ENCODE measurements at regions not wholly inside any gene's neighbourhood (a gene's known extent, or its start where the extent isn't known, plus 50 kb on each side); places are given as distances from the start of the nearest gene placed in this dataset.

- no peaks in the 10 kb centered on the region for H3K9me3 ChIP-seq (replicated peaks in 1 of 2; ENCODE audit: control insufficient read depth in 1 of 2, insufficient read depth in 1 of 2, low read length in 2 of 2)
- H3K79me2 ChIP-seq (ENCODE audit: insufficient read depth, low read length): no peaks in the 10 kb centered on the region
- H3K27ac ChIP-seq (ENCODE audit: low read depth in 1 of 2, low read length in 2 of 2): no peak overlapping the region
- H3K9me3 Mint-ChIP-seq: peaks cover 0 to 6% (median 2%) of the 10 kb centered on the region in 7 donors
- no peaks in the 10 kb centered on the region for H3K36me3 ChIP-seq (replicated peaks in 1 of 2; ENCODE audit: control insufficient read depth in 1 of 2, insufficient read depth in 2 of 2, low read length in 2 of 2)
- H3K4me1 Mint-ChIP-seq: no peaks in the 10 kb centered on the region
- H3K4me3 Mint-ChIP-seq: no peak overlapping the region
- H3K27me3 Mint-ChIP-seq (ENCODE audit: low read depth in 3 of 3): peaks cover 0 to 8% (median 3%) of the 10 kb centered on the region in 3 donors
- TF ChIP-seq CTCF (IDR thresholded peaks at IDR 0.05): no peak
- no peak for DNase-seq
- no peaks in the 10 kb centered on the region for H3K36me3 Mint-ChIP-seq
- H4K20me1 ChIP-seq (ENCODE audit: insufficient read depth, low read length): no peaks in the 10 kb centered on the region
- H3K27ac Mint-ChIP-seq: no peak overlapping the region
- no peak overlapping the region for H3K4me2 ChIP-seq (replicated peaks; ENCODE audit: extremely low read depth, low read length, poor library complexity, severe bottlenecking)
- H2AFZ ChIP-seq (ENCODE audit: insufficient read depth, low read depth, low read length, poor library complexity, severe bottlenecking): no peak overlapping the region
- H3K4me1 ChIP-seq (ENCODE audit: control insufficient read depth in 1 of 2, insufficient read depth in 2 of 2, low read length in 2 of 2): no peaks in the 10 kb centered on the region
- H3K4me3 ChIP-seq (replicated peaks in 1 of 3; ENCODE audit: low read depth in 2 of 3, low read length in 3 of 3): no peak overlapping the region
- WGBS (ENCODE audit: insufficient coverage): no CpG with 5 or more reads among the region's 3 CpGs
- intact Hi-C loops (cut with micrococcal nuclease): no loop called here
- no peaks in the 10 kb centered on the region for H3K27me3 ChIP-seq (ENCODE audit: control insufficient read depth in 2 of 2, insufficient read depth in 2 of 2, low read length in 2 of 2)
- H3K9ac ChIP-seq (ENCODE audit: insufficient read depth, low read length, poor library complexity, severe bottlenecking): no peak overlapping the region
Measured at GRCh38 chrX:96403446-96403845, 281.2 kb upstream of the DIAPH2 start.

- Mint-ChIP-seq H3K27me3 (ENCODE audit: low read depth in 3 of 3) (peaks cover 0 to 7% (median 0%) of the 10 kb centered on the region in 3 donors), H3K27ac (no peak overlapping the region), H3K9me3 (peaks cover 0 to 4% (median 0%) of the 10 kb centered on the region in 7 donors), H3K36me3 (no peaks in the 10 kb centered on the region), H3K4me1 (no peaks in the 10 kb centered on the region), H3K4me3 (no peak overlapping the region)
- WGBS (ENCODE audit: insufficient coverage): no CpG with 5 or more reads among the region's 1 CpG
- no peak overlapping the region for H3K4me2 ChIP-seq (replicated peaks; ENCODE audit: extremely low read depth, low read length, poor library complexity, severe bottlenecking)
- no peak for DNase-seq
- H3K36me3 ChIP-seq (replicated peaks in 1 of 2; ENCODE audit: control insufficient read depth in 1 of 2, insufficient read depth in 2 of 2, low read length in 2 of 2): no peaks in the 10 kb centered on the region
- intact Hi-C loops (cut with micrococcal nuclease): no loop called here
- no peak overlapping the region for H3K4me3 ChIP-seq (replicated peaks in 1 of 3; ENCODE audit: low read depth in 2 of 3, low read length in 3 of 3)
- no peaks in the 10 kb centered on the region for H3K79me2 ChIP-seq (ENCODE audit: insufficient read depth, low read length)
- no peaks in the 10 kb centered on the region for H4K20me1 ChIP-seq (ENCODE audit: insufficient read depth, low read length)
- no peaks in the 10 kb centered on the region for H3K27me3 ChIP-seq (ENCODE audit: control insufficient read depth in 2 of 2, insufficient read depth in 2 of 2, low read length in 2 of 2)
- H3K9ac ChIP-seq (ENCODE audit: insufficient read depth, low read length, poor library complexity, severe bottlenecking): no peak overlapping the region
- no peaks in the 10 kb centered on the region for H3K9me3 ChIP-seq (replicated peaks in 1 of 2; ENCODE audit: control insufficient read depth in 1 of 2, insufficient read depth in 1 of 2, low read length in 2 of 2)
- no peak for TF ChIP-seq CTCF (IDR thresholded peaks at IDR 0.05)
- no peak overlapping the region for H3K27ac ChIP-seq (ENCODE audit: low read depth in 1 of 2, low read length in 2 of 2)
- no peaks in the 10 kb centered on the region for H3K4me1 ChIP-seq (ENCODE audit: control insufficient read depth in 1 of 2, insufficient read depth in 2 of 2, low read length in 2 of 2)
- no peak overlapping the region for H2AFZ ChIP-seq (ENCODE audit: insufficient read depth, low read depth, low read length, poor library complexity, severe bottlenecking)
Measured at GRCh38 chrX:96405842-96406241, 278.8 kb upstream of the DIAPH2 start.

All from CD14-positive monocyte (primary cell).